H1 (cell line): ENCODE measurements at regions not wholly inside any gene's neighbourhood (a gene's known extent, or its start where the extent isn't known, plus 50 kb on each side); places are given as distances from the start of the nearest gene placed in this dataset.

ENCODE experiments used
- CTCF ChIA-PET: fragments of 300-600 bp; sonication (Branson Sonifier 250); formaldehyde crosslinking; loops from one replicate; lab custom pipeline; 2021; ENCODE audit not compliant: partially characterized antibody; lab: Charles Lee
- POLR2A ChIA-PET: fragments of 300-600 bp; sonication (Branson Sonifier 250); formaldehyde crosslinking; loops from one replicate; lab custom pipeline; 2021; ENCODE audit warnings: inconsistent platforms; ENCODE audit not compliant: partially characterized antibody; lab: Charles Lee
- DNase-seq, 2 experiments: peaks; one replicate each; pipeline versions ENCODE4 v3.0.0 to v3.0.0-alpha.2; 2010 to 2022; ENCODE audit warnings: low spot score in 2 of 2, low read depth in 1 of 2, mixed read lengths in 1 of 2
- FAIRE-seq: peaks from 2 replicates; lab custom pipeline; 2011; peaks lifted over from hg19 to GRCh38; lab: Jason Lieb, UNC
- H2AFZ ChIP-seq: 2 replicates; pipeline ENCODE4 v1.8.1; 2012; ENCODE audit warnings: low read length, inconsistent platforms
- H2AK5ac ChIP-seq: 2 replicates; pipeline ENCODE4 v1.6.1; 2013; ENCODE audit warnings: low read depth, low read length
- H2BK120ac ChIP-seq: replicated peaks from 2 replicates; pipeline ENCODE3; 2013; ENCODE audit warnings: low read depth, low read length, inconsistent platforms
- H2BK12ac ChIP-seq: 2 replicates; pipeline ENCODE4 v1.6.1; 2013; ENCODE audit warnings: low read depth, low read length
- H2BK15ac ChIP-seq: 2 replicates; pipeline ENCODE4 v1.6.1; 2013; ENCODE audit warnings: low read length
- H2BK20ac ChIP-seq: 2 replicates; pipeline ENCODE4 v1.6.1; 2013; ENCODE audit warnings: low read length
- H2BK5ac ChIP-seq: 2 replicates; pipeline ENCODE4 v1.6.1; 2013; ENCODE audit warnings: low read depth, low read length
- H3K14ac ChIP-seq: 2 replicates; pipeline ENCODE4 v1.6.1; 2013; ENCODE audit warnings: inconsistent platforms; ENCODE audit not compliant: insufficient read length
- H3K18ac ChIP-seq: 2 replicates; pipeline ENCODE4 v1.6.1; 2013; ENCODE audit warnings: low read length; ENCODE audit errors: extremely low read depth
- H3K23ac ChIP-seq: 2 replicates; pipeline ENCODE4 v1.6.1; 2013; ENCODE audit warnings: inconsistent platforms; ENCODE audit not compliant: insufficient read length
- H3K23me2 ChIP-seq: 2 replicates; pipeline ENCODE4 v1.6.1; 2013; ENCODE audit warnings: low read depth, low read length
- H3K27ac ChIP-seq: 2 replicates; pipeline ENCODE4 v1.6.1; 2011; ENCODE audit warnings: low read depth, low read length, inconsistent platforms
- H3K27me3 ChIP-seq, 4 experiments: replicated peaks in 1 of 4; 1 replicate in 1 of 4; 2 replicates in 3 of 4; pipeline versions ENCODE4 v1.6.1 to v1.8.1; 2011 to 2013; ENCODE audit warnings: low read length in 3 of 4, mild to moderate bottlenecking in 3 of 4, inconsistent platforms in 2 of 4, mixed read lengths in 2 of 4, moderate library complexity in 1 of 4; ENCODE audit not compliant: control insufficient read depth in 3 of 4, insufficient read depth in 3 of 4; ENCODE audit errors: extremely low read depth in 1 of 4
- H3K36me3 ChIP-seq, 4 experiments: 2 replicates each; pipeline versions ENCODE4 v1.6.1 to v1.8.1; 2011 to 2013; ENCODE audit warnings: mild to moderate bottlenecking in 4 of 4, low read length in 3 of 4, moderate library complexity in 2 of 4, control low read depth in 1 of 4, inconsistent platforms in 1 of 4; ENCODE audit not compliant: insufficient read depth in 4 of 4, control insufficient read depth in 2 of 4
- H3K4ac ChIP-seq: replicated peaks from 2 replicates; pipeline ENCODE3; 2013; ENCODE audit warnings: low read length, low read depth, mixed read lengths, inconsistent platforms; ENCODE audit not compliant: insufficient read length
- H3K4me1 ChIP-seq, 4 experiments: replicated peaks in 1 of 4; 1 replicate in 1 of 4; 2 replicates in 3 of 4; pipeline versions ENCODE4 v1.6.1 to v1.8.1; 2011 to 2013; ENCODE audit warnings: low read length in 3 of 4, inconsistent platforms in 2 of 4, mixed read lengths in 1 of 4; ENCODE audit not compliant: insufficient read depth in 4 of 4, control insufficient read depth in 3 of 4
- H3K4me2 ChIP-seq, 2 experiments: 2 replicates each; pipeline versions ENCODE4 v1.6.1 to v1.8.1; 2011 to 2013; ENCODE audit warnings: low read depth in 2 of 2, low read length in 2 of 2, control low read depth in 1 of 2, inconsistent platforms in 1 of 2, mild to moderate bottlenecking in 1 of 2; ENCODE audit not compliant: insufficient read depth in 1 of 2
- H3K4me3 ChIP-seq, 4 experiments: fragments of 200-600, 300-600 bp in 1 of 4; sonication (generic), shearing (Covaris generic), sonication (Bioruptor Twin) in 1 of 4; 2 replicates each; pipeline versions ENCODE4 v1.5.1 to v1.8.1; 2011 to 2016; ENCODE audit warnings: low read length in 4 of 4, low read depth in 3 of 4, control low read depth in 2 of 4, inconsistent platforms in 2 of 4, mild to moderate bottlenecking in 2 of 4, mixed read lengths in 1 of 4, moderate library complexity in 1 of 4; ENCODE audit not compliant: insufficient read depth in 2 of 4; ENCODE audit errors: extremely low read depth in 1 of 4
- H3K56ac ChIP-seq: replicated peaks from 2 replicates; pipeline ENCODE3; 2013; ENCODE audit warnings: low read depth, mild to moderate bottlenecking, mixed read lengths, low read length, inconsistent platforms; ENCODE audit not compliant: insufficient read length
- H3K79me1 ChIP-seq: 2 replicates; pipeline ENCODE4 v1.6.1; 2013; ENCODE audit warnings: low read depth, low read length, control low read depth
- H3K79me2 ChIP-seq, 2 experiments: 2 replicates each; pipeline versions ENCODE4 v1.6.1 to v1.8.1; 2012 to 2013; ENCODE audit warnings: low read length in 2 of 2, mild to moderate bottlenecking in 2 of 2, inconsistent platforms in 1 of 2; ENCODE audit not compliant: insufficient read depth in 2 of 2, control insufficient read depth in 1 of 2
- H3K9ac ChIP-seq, 4 experiments: replicated peaks in 1 of 4; 1 replicate in 1 of 4; 2 replicates in 3 of 4; pipeline versions ENCODE4 v1.6.1 to v1.8.1; 2011 to 2013; ENCODE audit warnings: low read depth in 3 of 4, low read length in 3 of 4, control low read depth in 2 of 4, mild to moderate bottlenecking in 2 of 4, moderate library complexity in 2 of 4, inconsistent platforms in 1 of 4; ENCODE audit errors: extremely low read depth in 1 of 4
- H3K9me3 ChIP-seq, 2 experiments: 2 replicates each; pipeline versions ENCODE4 v1.6.1 to v1.8.1; 2012 to 2013; ENCODE audit warnings: mild to moderate bottlenecking in 2 of 2, moderate library complexity in 2 of 2, control low read depth in 1 of 2, inconsistent platforms in 1 of 2, low read depth in 1 of 2, low read length in 1 of 2, mixed read lengths in 1 of 2; ENCODE audit not compliant: insufficient read depth in 2 of 2
- H4K20me1 ChIP-seq, 2 experiments: replicated peaks in 1 of 2; 2 replicates each; pipeline versions ENCODE3 to v1.8.1; 2011 to 2013; ENCODE audit warnings: inconsistent platforms in 2 of 2, low read length in 2 of 2, mild to moderate bottlenecking in 1 of 2; ENCODE audit not compliant: insufficient read depth in 2 of 2, control insufficient read depth in 1 of 2
- H4K5ac ChIP-seq: 2 replicates; pipeline ENCODE4 v1.6.1; 2013; ENCODE audit warnings: low read length, low read depth, mixed read lengths, inconsistent platforms; ENCODE audit not compliant: insufficient read length
- H4K8ac ChIP-seq: 2 replicates; pipeline ENCODE4 v1.8.0; 2013; ENCODE audit warnings: mild to moderate bottlenecking, moderate library complexity, low read length, inconsistent platforms; ENCODE audit not compliant: insufficient read depth; ENCODE audit errors: extremely low read depth
- H4K91ac ChIP-seq: replicated peaks from 2 replicates; pipeline ENCODE3; 2013; ENCODE audit warnings: low read length, mixed read lengths, inconsistent platforms; ENCODE audit not compliant: insufficient read length
- BACH1 ChIP-seq: IDR thresholded peaks from 2 replicates; pipeline ENCODE4 v1.6.1; 2012; ENCODE audit warnings: low read length, improper control_type of control experiment
- EGR1 ChIP-seq: IDR thresholded peaks from 2 replicates; pipeline ENCODE4 v1.6.1; 2011; ENCODE audit warnings: low read depth, low read length, borderline replicate concordance
- GTF2F1 ChIP-seq: IDR thresholded peaks from 2 replicates; pipeline ENCODE4 v1.6.1; 2012; ENCODE audit warnings: low read depth, low read length, improper control_type of control experiment, borderline replicate concordance
- PHF8 ChIP-seq: fragments of 200-600 bp; sonication (generic); conservative IDR thresholded peaks from 2 replicates; pipeline ENCODE4 v1.7.1; 2012; ENCODE audit warnings: low read depth, mild to moderate bottlenecking, inconsistent platforms, low read length, moderate library complexity
- POLR2A ChIP-seq, 2 experiments: IDR thresholded peaks; 1 replicate in 1 of 2; 2 replicates in 1 of 2; pipeline ENCODE4 v1.6.1; 2011; ENCODE audit warnings: low read depth in 2 of 2, low read length in 2 of 2, mild to moderate bottlenecking in 2 of 2; ENCODE audit errors: control extremely low read depth in 1 of 2
- POLR2AphosphoS5 ChIP-seq: IDR thresholded peaks from 2 replicates; pipeline ENCODE4 v1.6.1; 2011; ENCODE audit warnings: low read depth, low read length
- RNF2 ChIP-seq: fragments of 200-900, 300-1000 bp; sonication (generic); IDR thresholded peaks from 2 replicates; pipeline ENCODE4 v1.7.1; 2016; ENCODE audit warnings: borderline replicate concordance, low read depth, mild to moderate bottlenecking, antibody characterized with exemption, low read length; ENCODE audit not compliant: poor library complexity, severe bottlenecking; ENCODE audit errors: missing control alignments
- RXRA ChIP-seq: IDR thresholded peaks from 2 replicates; pipeline ENCODE4 v1.6.1; 2011; ENCODE audit warnings: low read depth, mild to moderate bottlenecking, low read length, moderate library complexity; ENCODE audit not compliant: insufficient read depth
- SIN3A ChIP-seq, 2 experiments: IDR thresholded peaks in 1 of 2; conservative IDR thresholded peaks in 1 of 2; 2 replicates each; pipeline ENCODE4 v1.6.1; 2011 to 2012; ENCODE audit warnings: low read length in 2 of 2, improper control_type of control experiment in 1 of 2, low read depth in 1 of 2, mild to moderate bottlenecking in 1 of 2
- SIRT6 ChIP-seq: IDR thresholded peaks from one replicate; pipeline ENCODE4 v1.7.1; 2012; ENCODE audit warnings: low read length, inconsistent platforms
- TAF1 ChIP-seq: IDR thresholded peaks from 2 replicates; pipeline ENCODE4 v1.6.1; 2011; ENCODE audit warnings: mild to moderate bottlenecking, low read depth, low read length
- TAF7 ChIP-seq: optimal IDR thresholded peaks from 2 replicates; pipeline ENCODE3; 2011; ENCODE audit warnings: low read depth, mild to moderate bottlenecking, inconsistent platforms, low read length, moderate library complexity, borderline replicate concordance
- TBP ChIP-seq: IDR thresholded peaks from 2 replicates; pipeline ENCODE4 v1.6.1; 2011; ENCODE audit warnings: low read depth, low read length, improper control_type of control experiment
- WGBS, 2 experiments: shearing (Covaris generic) in 1 of 2; methylation state at CpG; one replicate each; pipeline versions ENCODE4 v1.1.6 to v1.1.7; 2013 to 2015; ENCODE audit warnings: low lambda C conversion rate in 2 of 2, mixed read lengths in 2 of 2, inconsistent platforms in 1 of 2, low coverage in 1 of 2, missing lambda C conversion rate in 1 of 2; ENCODE audit not compliant: insufficient replicate concordance in 2 of 2, insufficient coverage in 1 of 2, insufficient read length in 1 of 2; ENCODE audit errors: extremely low coverage in 1 of 2, missing lambda C conversion rate in 1 of 2; 5-methylcytosine and 5-hydroxymethylcytosine counted together

GRCh38 chr3:110971010-110971601 lies 100.5 kb upstream of the NECTIN3 start:
- peak overlapping the region; percentile 81; the same call in 1 of the 2 replicates for H2BK12ac ChIP-seq
- peak overlapping the region; percentile 10; the same call in 1 of the 2 replicates for H2AFZ ChIP-seq
- no peak overlapping the region for H3K14ac ChIP-seq
- H2BK15ac ChIP-seq, result no peak overlapping the region
- H2AK5ac ChIP-seq, result peak overlapping the region; percentile 39; the same call in 1 of the 2 replicates
- H3K27me3 ChIP-seq, result no peaks in the 10 kb centered on the region
- H4K5ac ChIP-seq, result no peak overlapping the region
- no peak overlapping the region; the same call in 1 of the 2 replicates for H2BK20ac ChIP-seq
- no peak overlapping the region for H3K18ac ChIP-seq
- FAIRE-seq, result no peak
- H3K36me3 ChIP-seq, result peaks cover 0 to 9% (median 4%) of the 10 kb centered on the region in 4 experiments; a peak in 2 of 8 replicates
- no peak for DNase-seq
- H3K79me1 ChIP-seq, result no peaks in the 10 kb centered on the region
- peak overlapping the region; percentile 66; the same call in 1 of the 2 replicates for H2BK5ac ChIP-seq
- H2BK120ac ChIP-seq, result no peak overlapping the region
- H3K23ac ChIP-seq, result no peak overlapping the region
- POLR2A ChIA-PET, result interaction anchor here (0.7 to 7.6 kb wide), 12 partner anchors 9 to 142 kb away, joined by 3 to 135 read pairs (median 5); no protein-coding TSS in a partner anchor
- peaks cover 0 to 3% of the 10 kb centered on the region in 2 experiments; a peak in 1 of 4 replicates for H3K9me3 ChIP-seq
- H3K4ac ChIP-seq, result no peak overlapping the region
- 64% methylated on average over 9 of the region's 9 CpGs; no CpG with 5 or more reads in 1 of the 2 experiments for WGBS, 2 experiments
- CTCF ChIA-PET, result no interaction called here
- peak overlapping the region; percentile 3 to 75 (median 41); a peak in 4 of 8 replicates for H3K4me3 ChIP-seq
- H3K4me1 ChIP-seq, result no peaks in the 10 kb centered on the region
- peak overlapping the region in 3 of 4 experiments; percentile 61 to 68 (median 64); a peak in 5 of 7 replicates for H3K9ac ChIP-seq
- no peaks in the 10 kb centered on the region for H3K23me2 ChIP-seq
- H4K91ac ChIP-seq, result no peak overlapping the region
- H3K4me2 ChIP-seq, result peak overlapping the region; percentile 51 to 53; a peak in 2 of 4 replicates
- no peak overlapping the region for H4K8ac ChIP-seq
- H3K27ac ChIP-seq, result 0 out of 2 replicates have a peak overlapping the region, but pooled peaks have one; percentile 35
- no peak overlapping the region for H3K56ac ChIP-seq
- H3K79me2 ChIP-seq, result peaks cover 0 to 51% of the 10 kb centered on the region in 2 experiments; a peak in 3 of 4 replicates
- H4K20me1 ChIP-seq, result peaks cover 0 to 1% of the 10 kb centered on the region in 2 experiments
- no peak for TF ChIP-seq SIN3A (conservative IDR thresholded peaks at IDR 0.05 in 1 of 2, IDR thresholded peaks at IDR 0.05 in 1 of 2; ENCODE audit: low read depth in 1 of 2, low read length in 2 of 2)
- TF ChIP-seq POLR2AphosphoS5, result peak; percentile 97
- no peak for TF ChIP-seq RXRA
- TF ChIP-seq TBP, result peak; percentile 91
- TF ChIP-seq EGR1, result no peak
- peak; percentile 87 for TF ChIP-seq TAF1
- TF ChIP-seq PHF8, result peak; percentile 42; the same call in 1 of the 2 replicates
- TF ChIP-seq POLR2A (IDR thresholded peaks at IDR 0.05; ENCODE audit: control extremely low read depth in 1 of 2, low read depth in 2 of 2, low read length in 2 of 2), result peak; percentile 85 to 95
- no peak for TF ChIP-seq RNF2
- TF ChIP-seq TAF7, result peak; percentile 89
- TF ChIP-seq GTF2F1, result 0 out of 2 replicates have a peak, but pooled peaks have one; percentile 38
- TF ChIP-seq BACH1, result no peak
- TF ChIP-seq SIRT6, result no peak
